CD4-positive, alpha-beta T cell (primary cell): ENCODE measurements at regions not wholly inside any gene's neighbourhood (a gene's known extent, or its start where the extent isn't known, plus 50 kb on each side); places are given as distances from the start of the nearest gene placed in this dataset.
A peak's percentile ranks its signal among the peaks of the same experiment; 100 is the strongest.

Source experiments
- ATAC-seq: fragments of 200-7000 bp; cut with Tn5 transposase; one replicate; pipeline ENCODE4 v1.10.0; 2022; ENCODE audit warnings: mild to moderate bottlenecking; ENCODE audit not compliant: poor library complexity
- CTCF ChIA-PET: fragments of 350-600 bp; sonication (Branson Sonifier 250); formaldehyde crosslinking; loops from one replicate; lab custom pipeline; 2021; ENCODE audit warnings: antibody characterized with exemption, inconsistent platforms; lab: Charles Lee
- POLR2A ChIA-PET: fragments of 350-600 bp; sonication (Branson Sonifier 250); formaldehyde crosslinking; loops from one replicate; lab custom pipeline; 2021; ENCODE audit warnings: antibody characterized with exemption, inconsistent platforms; lab: Charles Lee
- DNase-seq, 14 experiments: peaks; one replicate each; pipeline ENCODE4 v3.0.0-alpha.2; 2013 to 2020; ENCODE audit warnings: mixed read lengths in 2 of 14
- H3K27ac ChIP-seq, 2 donors: one replicate each; pipeline versions ENCODE4 v1.5.1 to v1.7.0; 2013; ENCODE audit warnings: low read length in 2 of 2, low read depth in 1 of 2, mild to moderate bottlenecking in 1 of 2
- H3K27me3 ChIP-seq, 2 experiments: 1 replicate in 1 of 2; 2 replicates in 1 of 2; pipeline versions ENCODE4 v1.6.1 to v1.7.0; 2013; ENCODE audit warnings: low read length in 2 of 2, control low read depth in 1 of 2, mild to moderate bottlenecking in 1 of 2, moderate library complexity in 1 of 2; ENCODE audit not compliant: insufficient read depth in 2 of 2, control insufficient read depth in 1 of 2
- H3K36me3 ChIP-seq: one replicate; pipeline ENCODE4 v1.6.1; 2013; ENCODE audit warnings: low read length, control low read depth; ENCODE audit not compliant: insufficient read depth
- H3K4me1 ChIP-seq: one replicate; pipeline ENCODE4 v1.6.1; 2013; ENCODE audit warnings: low read length, control low read depth; ENCODE audit not compliant: insufficient read depth
- H3K4me3 ChIP-seq: one replicate; pipeline ENCODE4 v1.5.1; 2013; ENCODE audit warnings: mild to moderate bottlenecking, low read length, moderate library complexity
- H3K9me3 ChIP-seq, 2 experiments: 1 replicate in 1 of 2; 2 replicates in 1 of 2; pipeline versions ENCODE4 v1.6.1 to v1.7.0; 2013; ENCODE audit warnings: low read length in 2 of 2, mild to moderate bottlenecking in 2 of 2, control low read depth in 1 of 2, moderate library complexity in 1 of 2; ENCODE audit not compliant: control insufficient read depth in 1 of 2, insufficient read depth in 1 of 2
- H3K27ac Mint-ChIP-seq: one replicate; pipeline ENCODE4 v1.8.0; 2020; ENCODE audit warnings: mixed read lengths
- H3K27me3 Mint-ChIP-seq: one replicate; pipeline ENCODE4 v1.8.0; 2021; ENCODE audit warnings: mixed read lengths
- H3K36me3 Mint-ChIP-seq: one replicate; pipeline ENCODE4 v1.8.0; 2021; ENCODE audit warnings: low read depth, mixed read lengths
- H3K4me1 Mint-ChIP-seq: one replicate; pipeline ENCODE4 v1.8.0; 2021; ENCODE audit warnings: low read depth, mixed read lengths
- H3K4me3 Mint-ChIP-seq: one replicate; pipeline ENCODE4 v1.8.0; 2020; ENCODE audit warnings: mild to moderate bottlenecking, mixed read lengths
- H3K9me3 Mint-ChIP-seq: one replicate; pipeline ENCODE4 v1.8.0; 2020; ENCODE audit warnings: mixed read lengths
- intact Hi-C, 2 experiments: fragments of 100-400 bp; cut with DNase I in 1 of 2; cut with micrococcal nuclease in 1 of 2; formaldehyde crosslinking; loops; one replicate each; pipeline versions ENCODE4 v1.15.1 to v1.9.0; 2023 to 2025; cut with DNase I, micrococcal nuclease
- TF ChIP-seq, protein P1 (sequence below): fragments of 200-600 bp; IDR thresholded peaks from one replicate; pipeline ENCODE4 v1.8.0; 2022; ENCODE audit warnings: antibody characterized with exemption, mild to moderate bottlenecking

DNA sequence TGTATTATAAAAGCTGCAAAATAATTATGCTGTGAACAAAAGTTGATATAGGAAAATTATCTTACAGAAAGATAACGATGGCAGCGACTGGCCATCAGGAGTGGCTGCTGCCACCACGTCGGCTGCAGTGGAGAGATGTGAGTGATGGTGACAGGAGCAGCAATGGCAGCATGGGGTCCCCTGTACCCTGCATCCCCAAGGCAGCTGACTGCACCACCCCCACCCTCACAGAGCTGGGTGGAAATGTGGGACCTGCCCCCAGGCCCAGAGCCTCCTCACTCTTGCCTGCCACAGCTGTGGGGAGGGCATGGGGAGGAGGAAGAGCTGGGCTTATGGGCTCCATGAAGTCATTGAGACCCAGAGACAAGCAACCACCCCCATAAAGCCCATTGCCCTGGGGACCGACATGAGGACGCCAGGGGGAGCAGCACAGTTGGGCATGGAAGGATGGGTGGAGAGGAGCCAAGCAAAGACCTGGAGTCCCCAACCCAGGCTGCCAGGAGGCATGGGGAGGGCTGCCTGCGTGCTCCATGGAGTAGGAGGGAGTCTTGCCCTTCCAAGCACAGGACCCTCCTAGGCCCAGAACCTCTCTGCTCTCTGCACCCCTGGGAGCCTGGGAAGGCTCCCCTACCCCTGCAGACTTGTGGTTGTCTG, 1090.5 kb downstream of the PCDH18 start:
- Histone ChIP-seq H3K4me1 (no peaks in the 10 kb centered on the region), H3K27ac (no peak overlapping the region), H3K27me3 (no peaks in the 10 kb centered on the region), H3K36me3 (no peaks in the 10 kb centered on the region), H3K9me3 (peaks cover 0 to 17% of the 10 kb centered on the region in 2 experiments), H3K4me3 (no peak overlapping the region)
- Mint-ChIP-seq H3K9me3 (no peaks in the 10 kb centered on the region), H3K27me3 (no peaks in the 10 kb centered on the region), H3K4me1 (no peaks in the 10 kb centered on the region), H3K4me3 (no peak overlapping the region), H3K36me3 (no peaks in the 10 kb centered on the region), H3K27ac (no peak overlapping the region)
- ChIA-PET POLR2A (no interaction called here), CTCF (no interaction called here)
- no peak for ATAC-seq
- TF ChIP-seq, protein P1, sequence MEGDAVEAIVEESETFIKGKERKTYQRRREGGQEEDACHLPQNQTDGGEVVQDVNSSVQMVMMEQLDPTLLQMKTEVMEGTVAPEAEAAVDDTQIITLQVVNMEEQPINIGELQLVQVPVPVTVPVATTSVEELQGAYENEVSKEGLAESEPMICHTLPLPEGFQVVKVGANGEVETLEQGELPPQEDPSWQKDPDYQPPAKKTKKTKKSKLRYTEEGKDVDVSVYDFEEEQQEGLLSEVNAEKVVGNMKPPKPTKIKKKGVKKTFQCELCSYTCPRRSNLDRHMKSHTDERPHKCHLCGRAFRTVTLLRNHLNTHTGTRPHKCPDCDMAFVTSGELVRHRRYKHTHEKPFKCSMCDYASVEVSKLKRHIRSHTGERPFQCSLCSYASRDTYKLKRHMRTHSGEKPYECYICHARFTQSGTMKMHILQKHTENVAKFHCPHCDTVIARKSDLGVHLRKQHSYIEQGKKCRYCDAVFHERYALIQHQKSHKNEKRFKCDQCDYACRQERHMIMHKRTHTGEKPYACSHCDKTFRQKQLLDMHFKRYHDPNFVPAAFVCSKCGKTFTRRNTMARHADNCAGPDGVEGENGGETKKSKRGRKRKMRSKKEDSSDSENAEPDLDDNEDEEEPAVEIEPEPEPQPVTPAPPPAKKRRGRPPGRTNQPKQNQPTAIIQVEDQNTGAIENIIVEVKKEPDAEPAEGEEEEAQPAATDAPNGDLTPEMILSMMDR, result no peak
- intact Hi-C loops, result no loop called here
- DNase-seq, result peak in 1 of 14 experiments; percentile 3

DNA sequence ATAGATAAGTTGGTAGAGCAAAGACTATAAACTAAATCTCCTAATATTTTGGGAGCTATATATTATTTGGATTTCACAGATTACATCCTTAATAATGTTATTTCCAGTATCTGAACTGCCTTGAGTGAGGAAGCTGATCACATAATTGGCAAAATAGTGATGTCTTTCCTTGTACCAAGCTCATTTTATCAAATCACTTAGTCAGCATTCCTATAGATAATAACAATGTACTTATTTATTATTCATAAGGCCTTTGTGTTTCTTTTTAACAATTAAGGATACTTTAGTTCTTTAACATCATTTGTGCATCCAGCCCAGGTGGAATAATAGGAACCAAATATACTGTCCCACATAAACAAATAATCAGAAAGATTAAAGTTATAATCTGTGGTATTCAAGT, 1093.6 kb downstream of the PCDH18 start:
- Mint-ChIP-seq H3K27ac (no peak overlapping the region), H3K36me3 (no peaks in the 10 kb centered on the region), H3K9me3 (no peaks in the 10 kb centered on the region), H3K4me3 (no peak overlapping the region), H3K27me3 (no peaks in the 10 kb centered on the region), H3K4me1 (no peaks in the 10 kb centered on the region)
- H3K4me3 ChIP-seq, result no peak overlapping the region
- H3K27ac ChIP-seq, result no peak overlapping the region
- no peaks in the 10 kb centered on the region for H3K4me1 ChIP-seq
- ChIA-PET CTCF (no interaction called here), POLR2A (interaction anchor here (0.6 kb wide), 1 partner anchor 66 kb away, joined by 3 read pairs; no protein-coding TSS in a partner anchor)
- intact Hi-C loops, result no loop called here
- DNase-seq, result no peak
- TF ChIP-seq, protein P1, result no peak
- no peak for ATAC-seq
- H3K9me3 ChIP-seq, result peaks cover 0 to 17% of the 10 kb centered on the region in 2 experiments
- no peaks in the 10 kb centered on the region for H3K36me3 ChIP-seq
- H3K27me3 ChIP-seq, result no peaks in the 10 kb centered on the region

DNA sequence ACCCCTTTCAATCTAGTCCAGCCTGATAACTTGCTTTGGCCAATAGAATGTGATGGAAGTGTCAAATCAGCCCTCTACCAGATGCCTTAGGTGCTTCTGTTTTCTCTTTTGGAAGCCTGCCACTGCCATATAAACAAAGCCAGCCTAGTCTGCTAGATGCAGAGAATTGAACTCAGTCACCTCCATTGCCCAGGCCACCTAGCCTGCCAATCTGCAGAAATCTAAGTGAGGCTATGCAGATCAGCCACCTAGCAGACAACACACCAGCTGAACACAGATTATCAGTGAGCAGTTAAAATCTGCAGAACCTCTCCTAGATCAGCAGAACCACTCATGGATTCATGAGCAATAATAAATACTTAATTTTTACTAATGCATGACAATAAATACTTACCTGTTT, 1108.2 kb downstream of the PCDH18 start:
- ATAC-seq (no peak), DNase-seq (no peak)
- no peaks in the 10 kb centered on the region for H3K36me3 Mint-ChIP-seq
- ChIA-PET CTCF (no interaction called here), POLR2A (no interaction called here)
- no peak overlapping the region for H3K27ac ChIP-seq
- no peak overlapping the region for H3K27ac Mint-ChIP-seq
- H3K36me3 ChIP-seq, result no peaks in the 10 kb centered on the region
- TF ChIP-seq, protein P1, result no peak
- no peaks in the 10 kb centered on the region for H3K4me1 Mint-ChIP-seq
- H3K27me3 Mint-ChIP-seq, result no peaks in the 10 kb centered on the region
- no peak overlapping the region for H3K4me3 Mint-ChIP-seq
- H3K4me1 ChIP-seq, result no peaks in the 10 kb centered on the region
- no peaks in the 10 kb centered on the region for H3K27me3 ChIP-seq
- peaks cover 0 to 3% of the 10 kb centered on the region in 2 experiments for H3K9me3 ChIP-seq
- intact Hi-C loops, result no loop called here
- H3K4me3 ChIP-seq, result no peak overlapping the region
- peaks cover 3% of the 10 kb centered on the region for H3K9me3 Mint-ChIP-seq
